HG03460 (cell line): ENCODE measurements at regions not wholly inside any gene's neighbourhood (a gene's known extent, or its start where the extent isn't known, plus 50 kb on each side); places are given as distances from the start of the nearest gene placed in this dataset.
"Not testable (repeated sequence)": the region's sequence is repeated elsewhere in the genome, so short reads cannot be mapped to it uniquely, and the experiment has no call there.

Experiments used
- ATAC-seq: cut with Tn5 transposase; IDR thresholded peaks from one replicate; pipeline ENCODE4 v1.9.1; 2021; ENCODE audit not compliant: unreplicated experiment

DNA sequence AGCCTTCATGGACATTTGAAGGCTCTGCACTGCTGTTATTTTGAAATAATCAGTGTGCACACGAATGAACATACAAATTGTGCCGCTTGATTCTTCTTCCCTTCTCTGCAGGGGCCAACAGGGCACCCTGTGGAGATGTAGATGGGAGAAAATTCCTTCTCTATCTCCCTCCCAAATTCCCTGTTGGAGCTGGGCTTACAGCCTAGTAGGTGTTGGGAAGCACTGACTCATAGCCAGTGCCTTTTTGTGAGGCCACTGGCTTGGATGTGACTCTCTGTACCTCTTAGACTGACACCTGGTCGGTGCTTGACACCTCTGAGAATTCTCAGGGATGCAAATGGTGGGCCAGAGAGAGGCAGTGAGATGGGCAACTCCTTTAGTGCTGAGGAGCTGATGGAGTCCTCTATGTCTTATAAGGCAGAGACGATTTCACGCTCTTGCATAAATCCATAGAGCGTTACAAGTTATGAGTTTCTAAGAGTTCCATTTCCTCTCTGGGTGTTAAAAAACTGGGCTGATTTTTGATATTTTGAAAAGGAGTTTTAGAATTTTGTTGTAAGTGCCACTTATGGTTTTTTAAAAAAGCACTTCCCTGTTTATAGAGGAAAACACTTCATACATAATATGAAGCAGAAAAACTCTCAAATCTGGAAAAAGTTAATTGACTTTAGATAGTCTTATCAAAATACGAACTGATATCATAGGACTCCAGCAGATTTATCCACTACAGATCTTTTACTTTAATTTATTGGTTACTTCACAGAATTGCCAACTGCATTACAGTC, 89.8 kb upstream of the MAP3K7 start:
- ATAC-seq, result no peak

DNA sequence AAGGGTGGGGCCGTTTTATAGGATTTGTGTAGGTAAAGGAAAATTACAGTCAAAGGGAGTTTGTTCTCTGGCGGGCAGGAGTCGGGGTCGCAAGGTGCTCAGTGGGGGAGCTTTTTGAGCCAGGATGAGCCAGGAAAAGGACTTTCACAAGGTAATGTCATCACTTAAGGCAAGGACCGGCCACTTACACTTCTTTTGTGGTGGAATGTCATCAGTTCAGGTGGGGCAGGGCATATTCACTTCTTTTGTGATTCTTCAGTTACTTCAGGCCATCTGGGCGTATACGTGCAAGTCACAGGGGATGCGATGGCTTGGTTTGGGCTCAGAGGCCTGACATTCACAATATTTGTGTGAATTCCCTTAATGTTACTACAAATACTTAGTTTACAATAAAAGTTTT, 88.2 kb upstream of the MAP3K7 start:
- ATAC-seq, result not testable (repeated sequence)

DNA sequence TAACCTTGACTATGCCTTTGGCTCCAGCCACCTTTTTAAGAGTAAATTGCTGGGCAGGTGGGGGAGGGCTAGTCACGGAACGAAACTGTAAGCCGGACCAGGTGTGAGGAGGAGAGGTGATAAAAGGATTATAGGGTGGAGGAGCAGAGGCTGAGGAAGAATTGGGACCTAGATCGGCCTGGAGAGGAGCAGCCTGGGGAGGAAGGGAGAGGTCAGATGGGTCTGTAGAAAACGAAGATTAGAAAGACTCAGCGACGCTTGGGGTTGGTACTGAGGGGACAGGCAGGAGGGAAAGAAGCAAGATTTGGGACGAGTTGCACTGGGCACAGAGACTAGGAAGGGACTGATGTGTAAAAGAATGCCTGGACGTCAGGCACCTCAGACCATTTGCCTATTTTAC, 87.2 kb upstream of the MAP3K7 start:
- not testable (repeated sequence) for ATAC-seq

DNA sequence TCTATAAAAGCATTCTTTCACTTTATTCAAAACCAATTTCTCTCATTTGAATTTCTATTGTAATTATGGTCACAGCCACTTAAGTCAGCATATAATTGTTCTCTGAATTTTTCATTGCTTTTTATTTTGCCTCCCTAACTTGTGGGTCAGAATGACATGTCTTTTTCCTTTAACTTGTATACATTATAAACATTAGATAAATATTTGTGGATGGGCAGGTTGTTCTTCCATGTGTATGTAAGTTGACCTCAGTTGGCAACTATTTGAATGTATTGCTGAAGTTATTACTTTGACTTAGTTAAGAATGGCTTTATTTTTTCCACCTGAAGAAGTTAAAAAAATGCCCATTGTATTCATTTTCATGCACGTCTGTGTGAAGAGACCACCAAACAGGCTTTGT, 83.0 kb upstream of the MAP3K7 start:
- no peak for ATAC-seq

DNA sequence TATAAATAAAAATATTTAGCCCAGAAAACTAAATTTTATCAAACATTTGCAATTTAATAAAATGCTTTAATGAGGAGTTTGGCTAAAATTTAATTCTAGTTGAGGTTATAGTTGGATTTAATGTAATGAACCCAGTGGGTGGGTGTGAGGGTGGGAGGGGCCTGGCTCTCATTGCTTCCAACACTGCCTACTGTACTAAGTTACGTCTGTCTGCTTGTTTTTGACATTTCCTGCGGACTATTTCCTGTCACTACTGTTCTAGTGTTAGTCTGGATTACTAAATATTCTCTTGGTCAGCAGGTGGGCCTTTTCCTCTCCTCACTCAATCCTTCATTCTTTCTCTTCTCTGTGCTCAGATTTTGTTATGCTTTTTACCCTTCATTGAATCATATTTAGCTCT, 82.5 kb upstream of the MAP3K7 start:
- ATAC-seq, result no peak

DNA sequence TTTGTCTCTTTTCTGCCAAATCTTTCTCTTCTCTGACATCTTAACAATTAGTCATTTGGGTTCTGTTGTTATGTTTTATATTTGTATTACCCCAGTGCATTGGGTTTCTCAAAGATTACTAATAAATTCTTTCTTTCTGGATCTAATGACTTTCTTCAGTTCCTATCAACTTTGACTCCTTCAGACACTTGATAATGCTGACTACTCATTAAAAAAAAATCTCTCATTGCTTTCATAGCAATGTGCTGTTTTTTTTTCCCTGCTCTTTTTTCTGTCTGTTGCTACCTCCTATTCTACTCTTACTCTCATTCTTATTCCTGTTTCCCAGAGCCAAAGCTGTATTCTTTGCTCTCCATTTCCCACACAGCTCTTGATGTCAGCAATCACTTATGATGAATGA, 81.3 kb upstream of the MAP3K7 start:
- ATAC-seq, result no peak

DNA sequence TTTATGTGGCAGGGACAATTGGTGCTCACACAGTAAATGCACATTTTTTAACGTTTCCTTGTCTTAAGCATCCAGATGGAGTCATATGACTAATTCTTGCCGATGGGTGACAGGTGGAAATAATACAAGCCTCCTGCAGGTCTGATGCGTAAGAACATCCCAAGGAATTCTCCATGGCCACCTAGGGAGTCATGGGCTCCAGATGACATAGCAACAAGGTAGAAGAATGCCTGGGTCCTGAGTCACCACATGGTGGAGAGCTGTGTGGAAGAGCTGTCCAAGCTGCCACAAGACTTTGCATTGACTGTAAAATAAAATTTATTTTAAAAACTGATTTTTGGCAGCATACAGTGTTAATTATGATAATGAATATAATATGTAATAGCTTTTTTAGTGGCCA, 77.0 kb upstream of the MAP3K7 start:
- no peak for ATAC-seq

DNA sequence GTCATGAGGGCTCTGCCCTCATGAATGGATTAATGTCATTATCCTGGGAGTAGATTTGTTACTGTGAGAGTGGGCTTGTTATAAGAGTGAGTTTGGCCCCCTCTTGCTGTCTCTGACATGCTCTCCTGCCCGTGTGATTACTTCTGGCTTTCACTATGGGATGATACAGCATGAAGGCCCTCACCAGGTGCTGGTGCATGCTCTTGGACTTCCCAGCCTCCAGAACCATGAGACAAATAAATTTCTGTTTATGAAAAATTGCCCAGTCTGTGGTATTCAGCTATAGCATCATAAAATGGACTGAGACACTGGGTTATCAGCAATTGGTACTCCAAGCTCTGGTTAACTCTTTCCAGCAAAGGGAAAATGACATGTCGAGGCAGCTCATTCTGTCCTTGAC, 76.2 kb upstream of the MAP3K7 start:
- no peak for ATAC-seq

DNA sequence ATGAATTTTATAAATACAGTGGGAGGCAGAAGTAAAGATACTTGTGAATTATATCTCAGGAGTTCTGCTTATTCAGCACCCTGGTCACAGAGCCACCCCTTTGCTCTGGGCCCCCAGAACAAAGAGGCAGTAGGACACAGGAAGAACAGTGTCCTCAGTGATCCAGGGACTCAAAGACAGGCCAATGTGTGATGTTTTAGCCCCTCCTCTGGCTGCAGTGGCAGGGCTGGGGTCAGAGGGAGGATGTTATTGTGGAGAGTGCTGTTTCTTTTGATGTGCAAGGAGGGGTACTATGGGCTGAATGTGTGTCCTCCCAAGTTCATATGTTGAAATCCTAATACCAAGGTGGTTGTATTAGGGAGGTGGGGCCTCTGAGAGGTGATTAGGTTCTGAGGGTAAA, 74.1 kb upstream of the MAP3K7 start:
- ATAC-seq, result no peak

DNA sequence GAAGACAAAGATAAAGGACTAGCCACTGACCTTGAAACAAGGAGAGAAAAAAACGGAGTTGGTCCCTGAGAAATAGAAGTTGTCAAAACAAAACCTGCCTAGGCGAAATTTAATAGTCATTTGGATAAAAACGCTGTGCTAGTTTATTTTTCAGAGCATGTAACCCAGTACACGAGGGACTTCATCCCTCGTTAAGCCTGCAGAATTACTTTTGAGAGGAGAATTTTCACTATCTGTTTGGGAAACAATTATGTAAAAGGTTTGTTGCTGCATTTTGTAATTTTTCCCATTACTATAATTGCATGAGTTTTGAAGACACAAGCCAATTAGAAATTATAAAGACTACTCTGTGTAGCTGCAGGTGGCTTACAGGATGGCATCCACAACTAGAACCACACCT, 71.6 kb upstream of the MAP3K7 start:
- no peak for ATAC-seq

DNA sequence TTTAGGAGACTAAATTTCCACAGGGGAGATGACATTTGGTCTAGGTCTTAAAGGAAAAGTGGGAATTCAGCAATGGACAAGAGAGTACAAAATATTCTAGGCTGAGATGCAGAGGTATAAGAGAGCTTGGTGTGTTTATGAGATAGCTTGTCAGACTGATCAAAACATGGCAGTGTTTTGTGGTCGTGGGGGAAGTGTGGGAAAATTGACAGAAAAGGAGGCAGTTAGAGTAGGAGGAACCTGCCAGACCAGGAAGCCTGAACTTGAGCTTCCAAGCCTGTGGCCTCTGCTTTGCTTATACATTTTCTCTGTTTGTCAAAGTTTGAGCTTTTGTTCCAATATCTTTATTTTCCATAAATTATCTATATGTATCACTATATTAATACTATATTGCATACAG, 69.5 kb upstream of the MAP3K7 start:
- no peak for ATAC-seq

DNA sequence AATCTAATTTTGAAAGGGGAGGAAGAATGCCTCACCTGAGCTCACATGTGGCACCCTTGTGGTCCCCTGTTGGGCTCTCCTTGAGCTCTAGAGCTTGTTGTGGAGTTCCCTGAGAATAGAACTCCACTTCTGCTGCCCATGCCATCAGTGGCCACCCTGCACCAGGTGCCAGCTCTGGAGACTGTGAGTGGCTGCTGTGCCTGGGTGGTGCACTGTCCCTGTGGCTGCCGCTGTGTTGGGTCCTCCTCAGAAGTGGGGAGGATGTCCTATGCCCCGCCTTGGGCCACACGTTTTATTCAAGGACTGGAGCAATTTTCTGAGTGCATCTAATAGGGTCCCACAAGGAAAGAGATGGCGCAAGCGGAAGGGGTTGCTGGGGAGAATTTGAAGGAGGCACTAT, 67.9 kb upstream of the MAP3K7 start:
- no peak for ATAC-seq

DNA sequence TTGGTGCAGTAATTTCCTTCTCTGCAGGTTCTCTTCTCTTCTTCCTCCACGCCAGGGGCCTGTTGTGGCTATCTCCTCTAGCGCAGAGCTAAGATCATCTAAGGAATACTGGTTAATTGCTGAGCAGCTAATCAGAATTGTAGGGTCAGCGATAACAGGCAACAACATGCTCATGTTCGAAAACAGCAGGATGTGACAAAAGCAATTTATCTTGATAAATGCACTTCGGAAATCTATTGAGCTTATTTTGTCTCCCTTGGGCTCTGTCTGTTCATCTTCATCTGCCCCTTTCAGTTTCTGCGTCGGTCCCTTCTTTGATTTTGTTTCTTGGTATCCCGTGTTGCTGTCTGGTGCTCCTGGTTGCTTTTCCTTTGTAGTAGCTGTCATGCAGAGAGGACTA, 67.3 kb upstream of the MAP3K7 start:
- no peak for ATAC-seq

DNA sequence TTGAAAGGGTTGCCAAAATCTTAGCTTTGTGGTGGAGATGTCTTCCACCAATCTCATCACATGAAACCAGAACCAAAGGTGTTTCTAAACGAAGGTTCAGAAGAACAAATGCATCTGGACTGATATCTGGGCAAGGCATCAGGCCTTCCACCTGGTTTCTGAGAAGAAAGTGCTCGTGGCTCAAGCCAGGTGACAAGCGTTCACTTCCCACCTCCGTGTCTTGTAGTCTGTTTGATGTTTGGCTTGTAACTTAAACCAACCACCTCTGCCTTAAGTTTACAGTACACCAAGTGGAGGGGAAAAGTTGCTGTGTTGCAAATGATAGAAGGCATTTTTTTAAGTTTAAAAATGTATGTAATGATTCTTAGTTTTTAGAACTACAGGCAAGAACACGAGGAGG, 66.9 kb upstream of the MAP3K7 start:
- no peak for ATAC-seq

DNA sequence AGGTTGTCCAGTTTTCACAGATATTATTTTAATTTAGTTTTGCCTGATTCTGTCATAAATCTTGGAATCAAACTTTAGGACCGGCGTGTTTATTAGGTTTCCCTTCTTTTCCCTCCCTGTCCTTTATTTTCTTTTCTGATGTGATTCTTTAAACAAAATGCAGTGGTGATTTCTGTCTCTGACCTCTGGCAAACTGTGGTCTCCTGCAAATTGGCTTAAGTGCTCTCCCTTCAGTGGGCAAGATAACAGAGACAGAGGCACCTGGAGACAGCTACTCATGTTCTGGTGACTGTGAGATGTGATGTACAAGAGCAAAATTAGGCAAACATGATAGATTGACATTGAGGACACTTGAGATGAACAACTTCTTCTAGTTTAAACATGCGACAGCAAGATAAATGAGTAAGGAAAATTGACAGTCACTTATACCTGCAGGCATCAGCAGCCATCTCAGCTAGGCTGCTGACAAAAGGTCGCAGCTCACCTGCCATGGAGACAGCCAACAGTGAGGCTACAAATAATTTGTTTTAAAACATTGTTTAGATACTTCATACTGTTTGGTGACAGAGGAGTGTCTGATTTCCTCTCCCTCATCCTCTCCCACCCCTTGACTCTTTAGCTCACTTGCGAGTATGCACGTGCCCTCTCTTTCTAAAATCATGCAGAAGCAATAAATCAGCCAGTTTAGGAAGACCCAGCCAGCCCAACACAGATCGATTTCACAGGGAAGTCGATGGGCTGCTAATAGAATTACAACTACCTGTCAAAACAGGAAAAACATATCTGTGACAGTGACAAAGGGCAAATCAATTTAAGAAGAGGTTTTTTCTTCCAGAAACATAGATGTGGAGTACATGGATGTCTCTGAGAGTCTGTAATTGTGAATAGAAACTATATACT, 63.4 kb upstream of the MAP3K7 start:
- no peak for ATAC-seq

DNA sequence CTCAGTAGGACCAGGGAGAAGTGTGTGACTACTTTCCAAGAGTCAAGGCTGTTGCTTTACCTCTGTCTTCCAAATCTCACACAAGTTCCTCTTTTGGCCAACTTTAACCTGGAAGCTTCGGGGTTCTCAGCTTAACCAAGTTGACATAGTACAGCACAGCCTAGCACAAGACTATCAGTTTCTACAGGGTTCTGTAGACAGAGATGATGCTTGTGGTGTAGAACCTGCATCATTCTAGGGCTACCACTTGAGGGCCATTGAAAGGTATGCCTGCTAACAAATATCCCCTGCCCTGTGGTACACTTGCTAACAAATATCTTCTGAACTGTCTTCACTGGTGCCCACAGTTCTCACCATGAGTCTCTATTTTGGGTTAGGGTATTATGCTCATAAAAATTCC, 62.0 kb upstream of the MAP3K7 start:
- ATAC-seq, result no peak

DNA sequence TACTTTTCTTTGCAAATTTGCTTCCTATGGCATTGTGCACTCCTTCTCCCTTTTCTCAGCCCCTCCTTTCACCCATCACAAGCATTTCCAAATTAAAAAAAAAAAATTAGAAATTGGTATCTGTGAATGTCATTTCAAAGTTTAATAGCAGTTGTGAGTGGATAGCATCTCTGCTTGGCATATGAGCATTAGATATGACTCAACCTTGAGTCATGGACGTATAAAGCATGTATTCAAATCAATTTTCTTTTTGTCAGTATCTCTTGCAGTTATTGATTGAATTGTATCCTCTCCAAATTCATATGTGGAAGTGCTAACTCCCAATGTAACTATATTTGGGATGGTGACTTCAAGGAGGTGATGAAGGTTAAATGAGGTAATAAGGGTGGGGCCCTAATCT, 60.1 kb upstream of the MAP3K7 start:
- ATAC-seq, result no peak

DNA sequence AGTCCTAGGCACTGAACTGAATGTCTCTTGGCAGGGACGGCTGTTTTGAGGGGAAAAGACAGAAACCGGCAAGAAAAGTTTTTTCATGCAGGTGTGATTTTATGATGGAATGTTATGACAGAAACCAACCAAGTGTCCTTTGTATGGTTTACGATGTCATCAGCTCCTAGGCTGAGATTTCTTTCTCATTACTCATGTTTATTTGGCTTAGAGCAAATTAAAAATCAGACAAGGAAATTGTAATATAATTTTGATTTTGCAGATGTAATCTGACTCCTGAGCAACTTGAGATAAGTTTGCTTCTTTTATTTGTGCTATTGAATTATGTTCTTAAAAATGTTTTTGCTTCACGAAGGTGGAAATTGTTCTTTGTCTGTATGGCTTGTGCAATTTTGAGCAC, 58.8 kb upstream of the MAP3K7 start:
- no peak for ATAC-seq

DNA sequence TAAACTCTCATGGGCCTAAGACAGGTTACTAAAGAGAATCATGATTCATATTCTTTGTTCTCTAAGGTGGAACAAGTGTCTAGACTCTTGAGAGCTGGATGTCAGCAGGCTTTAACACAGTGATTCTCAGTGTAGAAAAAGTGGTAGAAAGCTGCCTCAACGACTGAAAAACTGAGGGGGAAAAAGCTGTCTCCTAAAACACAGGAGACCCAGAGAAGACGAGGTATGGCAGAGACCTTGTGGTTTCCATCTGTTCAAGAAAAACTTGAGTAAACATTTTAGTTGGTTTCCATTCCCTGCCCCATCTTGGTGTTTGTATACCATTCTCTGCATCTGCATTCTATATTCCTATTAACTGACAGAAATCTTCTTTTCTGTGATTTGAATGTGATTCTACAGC, 57.6 kb upstream of the MAP3K7 start:
- ATAC-seq, result no peak

DNA sequence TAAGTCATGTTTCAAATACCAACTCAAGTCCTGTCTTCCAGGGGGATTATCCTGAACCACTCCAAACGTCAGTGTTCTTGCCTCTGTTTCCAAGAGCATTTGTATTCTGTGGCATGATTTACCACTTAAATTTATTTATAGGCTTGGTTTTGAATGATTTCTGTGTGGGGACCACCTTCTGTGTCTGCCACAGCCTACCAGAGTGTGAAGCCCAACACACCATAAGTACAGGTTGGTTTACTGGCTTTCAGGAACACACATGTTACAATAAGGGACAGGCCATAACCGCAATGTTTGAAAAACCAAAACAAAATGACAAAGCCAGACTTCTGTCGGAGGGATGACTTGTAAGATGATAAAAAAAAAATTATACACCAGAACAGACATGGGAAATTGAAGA, 56.5 kb upstream of the MAP3K7 start:
- no peak for ATAC-seq

DNA sequence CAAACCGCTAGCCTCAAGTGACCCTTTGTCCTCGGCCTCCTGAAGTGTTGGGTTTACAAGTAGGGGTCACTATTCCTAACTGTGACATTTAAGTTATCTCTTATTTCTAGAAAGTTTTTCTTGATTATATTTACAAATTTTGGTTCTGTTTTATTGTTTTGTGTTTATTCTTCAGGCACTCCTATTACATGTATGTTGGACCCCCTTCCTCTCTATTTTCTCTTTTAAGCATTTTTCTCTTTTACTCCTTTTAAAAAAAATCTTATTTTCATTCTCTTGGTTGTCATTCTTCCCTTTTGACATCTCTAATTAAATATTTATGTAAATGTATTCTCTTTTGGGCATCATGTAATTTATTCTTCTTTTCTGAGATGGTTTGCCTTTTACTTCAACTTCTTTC, 50.4 kb upstream of the MAP3K7 start:
- no peak for ATAC-seq
